ENCODE measurements at regions not wholly inside any gene's neighbourhood (a gene's known extent, or its start where the extent isn't known, plus 50 kb on each side); places are given as distances from the start of the nearest gene placed in this dataset.

- TF ChIP-seq CTCF (conservative IDR thresholded peaks at IDR 0.05 in 1 of 2, IDR thresholded peaks at IDR 0.05 in 1 of 2; ENCODE audit: extremely low read depth in 1 of 2, insufficient read depth in 1 of 2, low read depth in 1 of 2, low read length in 2 of 2) (no peak), EZH2 (IDR thresholded peaks at IDR 0.05; ENCODE audit: borderline replicate concordance, low read length) (no peak)
Observed at GRCh38 chr16:9663588-9663987, 518.6 kb downstream of the GRIN2A start.
